H1 (cell line): ENCODE measurements at regions not wholly inside any gene's neighbourhood (a gene's known extent, or its start where the extent isn't known, plus 50 kb on each side); places are given as distances from the start of the nearest gene placed in this dataset.
A peak's percentile ranks its signal among the peaks of the same experiment; 100 is the strongest.

Experiments
- CTCF ChIP-seq, 3 experiments: IDR thresholded peaks; 1 replicate in 2 of 3; 2 replicates in 1 of 3; pipeline versions ENCODE4 v1.5.1 to v1.6.1; 2011; ENCODE audit warnings: low read length in 3 of 3, mild to moderate bottlenecking in 3 of 3, inconsistent platforms in 2 of 3, low read depth in 1 of 3, moderate library complexity in 1 of 3; ENCODE audit not compliant: insufficient read depth in 1 of 3; ENCODE audit errors: control extremely low read depth in 1 of 3
- HDAC6 ChIP-seq: IDR thresholded peaks from one replicate; pipeline ENCODE4 v1.7.1; 2012; ENCODE audit warnings: low read depth, mild to moderate bottlenecking, inconsistent platforms, low read length, moderate library complexity
- JUN ChIP-seq: IDR thresholded peaks from 2 replicates; pipeline ENCODE4 v1.6.1; 2011; ENCODE audit warnings: low read depth, mild to moderate bottlenecking, improper control_type of control experiment, low read length
- POLR2AphosphoS5 ChIP-seq: IDR thresholded peaks from 2 replicates; pipeline ENCODE4 v1.6.1; 2011; ENCODE audit warnings: low read depth, low read length
- RAD21 ChIP-seq, 2 experiments: IDR thresholded peaks in 1 of 2; conservative IDR thresholded peaks in 1 of 2; 2 replicates each; pipeline ENCODE4 v1.6.1; 2011; ENCODE audit warnings: low read depth in 2 of 2, low read length in 2 of 2, improper control_type of control experiment in 1 of 2, inconsistent platforms in 1 of 2, mild to moderate bottlenecking in 1 of 2, moderate library complexity in 1 of 2
- USF2 ChIP-seq: IDR thresholded peaks from 2 replicates; pipeline ENCODE4 v1.6.1; 2011; ENCODE audit warnings: low read length, improper control_type of control experiment
- ZNF274 ChIP-seq: IDR thresholded peaks from 2 replicates; pipeline ENCODE4 v1.7.0; 2012; ENCODE audit warnings: low read length, borderline replicate concordance; ENCODE audit errors: extremely low read depth

DNA sequence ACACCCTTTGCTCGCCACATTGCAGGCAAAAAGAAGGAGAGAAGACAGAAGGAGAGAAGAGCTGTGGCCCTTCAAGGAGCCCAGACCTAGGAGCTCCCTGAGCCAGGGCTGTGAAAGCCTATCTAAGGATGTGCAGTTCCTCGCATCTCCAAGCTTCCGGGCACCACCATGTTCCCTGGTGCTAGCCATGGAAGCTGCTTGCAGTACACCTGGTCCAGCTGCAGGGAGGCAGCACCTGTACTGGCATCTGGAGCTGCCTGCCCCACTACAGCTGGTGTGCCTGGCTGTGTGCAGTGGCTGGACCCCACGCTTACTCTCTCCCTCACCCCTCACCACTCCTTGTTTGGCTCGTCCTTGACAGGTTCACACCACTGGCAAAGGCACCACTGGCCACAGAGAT is 1111.8 kb upstream of the POT1 start:
- peak in 1 of 3 experiments; percentile 2; a peak in 1 of 4 replicates for TF ChIP-seq CTCF (IDR thresholded peaks at IDR 0.05; ENCODE audit: control extremely low read depth in 1 of 3, insufficient read depth in 1 of 3, low read depth in 1 of 3, low read length in 3 of 3)
- no peak for TF ChIP-seq ZNF274
- TF ChIP-seq JUN: no peak
- no peak for TF ChIP-seq HDAC6
- TF ChIP-seq USF2: no peak
- TF ChIP-seq POLR2AphosphoS5: no peak
- no peak for TF ChIP-seq RAD21 (IDR thresholded peaks at IDR 0.05 in 1 of 2, conservative IDR thresholded peaks at IDR 0.05 in 1 of 2; ENCODE audit: low read depth in 2 of 2, low read length in 2 of 2)
